ENCODE measurements at regions not wholly inside any gene's neighbourhood (a gene's known extent, or its start where the extent isn't known, plus 50 kb on each side); places are given as distances from the start of the nearest gene placed in this dataset.

- no peaks in the 10 kb centered on the region for H3K36me3 ChIP-seq (ENCODE audit: control insufficient read depth in 1 of 2, insufficient read depth in 2 of 2, low read depth in 1 of 2, low read length in 2 of 2)
- WGBS = 68% methylated on average over 9 of the region's 9 CpGs
- no peak overlapping the region for H3K18ac ChIP-seq (ENCODE audit: low read depth in 1 of 2, low read length in 2 of 2)
These were observed 100.6 kb upstream of the PRR20G start for GRCh38 chr3:127388427-127388826.

GRCh38 chr3:127387556-127388153 is 99.8 kb upstream of the PRR20G start:
- H2BK5ac ChIP-seq (ENCODE audit: low read depth, low read length, poor library complexity, severe bottlenecking) = no peak overlapping the region
- peaks cover 0 to 62% of the 10 kb centered on the region in 2 experiments for H3K27me3 ChIP-seq (ENCODE audit: control insufficient read depth in 1 of 2, insufficient read depth in 1 of 2, low read length in 2 of 2)
- H3K14ac ChIP-seq (ENCODE audit: low read length in 2 of 2) = no peak overlapping the region
- no peak for DNase-seq
- no peak overlapping the region for H4K91ac ChIP-seq (ENCODE audit: low read length)
- H4K8ac ChIP-seq (ENCODE audit: low read length) = no peak overlapping the region
- H3K18ac ChIP-seq (ENCODE audit: low read depth in 1 of 2, low read length in 2 of 2) = no peak overlapping the region
- no peaks in the 10 kb centered on the region for H3K79me1 ChIP-seq (replicated peaks; ENCODE audit: low read length, poor library complexity, severe bottlenecking)
- no peak overlapping the region for H2BK15ac ChIP-seq (ENCODE audit: low read depth, poor library complexity, severe bottlenecking)
- H2BK120ac ChIP-seq (ENCODE audit: low read depth, low read length) = no peak overlapping the region
- no peak overlapping the region for H3K23ac ChIP-seq (ENCODE audit: low read length in 2 of 2)
- no peak overlapping the region for H3K4ac ChIP-seq (ENCODE audit: low read depth in 1 of 2, low read length in 2 of 2)
- WGBS = 82% methylated on average over 8 of the region's 8 CpGs
- H2AFZ ChIP-seq (ENCODE audit: low read depth, low read length) = no peak overlapping the region
- H3K9me3 ChIP-seq (ENCODE audit: control insufficient read depth, low read length) = peaks cover 5% of the 10 kb centered on the region
- H3K4me3 ChIP-seq (ENCODE audit: insufficient read depth in 1 of 2, low read depth in 1 of 2, low read length in 2 of 2) = no peak overlapping the region
- no peak overlapping the region for H2BK12ac ChIP-seq (ENCODE audit: low read length in 2 of 2)
- H3K4me1 ChIP-seq (ENCODE audit: control insufficient read depth, insufficient read depth, low read depth, low read length) = peaks cover 4% of the 10 kb centered on the region
- no peak overlapping the region for H3K9ac ChIP-seq (ENCODE audit: low read length)
- no peaks in the 10 kb centered on the region for H3K36me3 ChIP-seq (ENCODE audit: control insufficient read depth in 1 of 2, insufficient read depth in 2 of 2, low read depth in 1 of 2, low read length in 2 of 2)
- H2AK5ac ChIP-seq (ENCODE audit: low read length, severe bottlenecking) = no peak overlapping the region
- H3K4me2 ChIP-seq (ENCODE audit: low read length, poor library complexity, severe bottlenecking) = no peak overlapping the region
- H3K27ac ChIP-seq (ENCODE audit: low read length, poor library complexity, severe bottlenecking) = no peak overlapping the region

More at GRCh38 chr3:127388427-127388826, 100.6 kb upstream of the PRR20G start:
- Histone ChIP-seq H2BK15ac (ENCODE audit: low read depth, poor library complexity, severe bottlenecking) (no peak overlapping the region), H3K4me1 (ENCODE audit: control insufficient read depth, insufficient read depth, low read depth, low read length) (peaks cover 4% of the 10 kb centered on the region), H3K4me2 (ENCODE audit: low read length, poor library complexity, severe bottlenecking) (no peak overlapping the region), H3K4me3 (ENCODE audit: insufficient read depth in 1 of 2, low read depth in 1 of 2, low read length in 2 of 2) (no peak overlapping the region), H2BK12ac (ENCODE audit: low read length in 2 of 2) (no peak overlapping the region), H3K23ac (ENCODE audit: low read length in 2 of 2) (no peak overlapping the region), H2AK5ac (ENCODE audit: low read length, severe bottlenecking) (no peak overlapping the region), H2BK120ac (ENCODE audit: low read depth, low read length) (no peak overlapping the region), H3K79me1 (replicated peaks; ENCODE audit: low read length, poor library complexity, severe bottlenecking) (no peaks in the 10 kb centered on the region), H4K91ac (ENCODE audit: low read length) (no peak overlapping the region), H3K9me3 (ENCODE audit: control insufficient read depth, low read length) (no peaks in the 10 kb centered on the region), H3K27me3 (ENCODE audit: control insufficient read depth in 1 of 2, insufficient read depth in 1 of 2, low read length in 2 of 2) (peaks cover 0 to 62% of the 10 kb centered on the region in 2 experiments), H3K4ac (ENCODE audit: low read depth in 1 of 2, low read length in 2 of 2) (no peak overlapping the region), H3K27ac (ENCODE audit: low read length, poor library complexity, severe bottlenecking) (no peak overlapping the region), H2AFZ (ENCODE audit: low read depth, low read length) (no peak overlapping the region), H4K8ac (ENCODE audit: low read length) (no peak overlapping the region), H2BK5ac (ENCODE audit: low read depth, low read length, poor library complexity, severe bottlenecking) (no peak overlapping the region), H3K14ac (ENCODE audit: low read length in 2 of 2) (no peak overlapping the region), H3K9ac (ENCODE audit: low read length) (no peak overlapping the region)
- no peak for DNase-seq

- Histone ChIP-seq H2BK15ac (ENCODE audit: low read depth, poor library complexity, severe bottlenecking) (no peak overlapping the region), H3K4me1 (ENCODE audit: control insufficient read depth, insufficient read depth, low read depth, low read length) (peaks cover 4% of the 10 kb centered on the region), H3K4ac (ENCODE audit: low read depth in 1 of 2, low read length in 2 of 2) (no peak overlapping the region), H4K91ac (ENCODE audit: low read length) (no peak overlapping the region), H3K36me3 (ENCODE audit: control insufficient read depth in 1 of 2, insufficient read depth in 2 of 2, low read depth in 1 of 2, low read length in 2 of 2) (no peaks in the 10 kb centered on the region), H2AFZ (ENCODE audit: low read depth, low read length) (no peak overlapping the region), H2BK120ac (ENCODE audit: low read depth, low read length) (no peak overlapping the region), H3K27me3 (ENCODE audit: control insufficient read depth in 1 of 2, insufficient read depth in 1 of 2, low read length in 2 of 2) (peaks cover 0 to 62% of the 10 kb centered on the region in 2 experiments), H3K18ac (ENCODE audit: low read depth in 1 of 2, low read length in 2 of 2) (no peak overlapping the region), H3K9ac (ENCODE audit: low read length) (no peak overlapping the region), H3K79me1 (replicated peaks; ENCODE audit: low read length, poor library complexity, severe bottlenecking) (no peaks in the 10 kb centered on the region), H3K9me3 (ENCODE audit: control insufficient read depth, low read length) (peaks cover 11% of the 10 kb centered on the region), H3K23ac (ENCODE audit: low read length in 2 of 2) (no peak overlapping the region), H3K27ac (ENCODE audit: low read length, poor library complexity, severe bottlenecking) (no peak overlapping the region), H2AK5ac (ENCODE audit: low read length, severe bottlenecking) (no peak overlapping the region), H3K4me2 (ENCODE audit: low read length, poor library complexity, severe bottlenecking) (no peak overlapping the region), H2BK5ac (ENCODE audit: low read depth, low read length, poor library complexity, severe bottlenecking) (no peak overlapping the region), H2BK12ac (ENCODE audit: low read length in 2 of 2) (no peak overlapping the region), H3K4me3 (ENCODE audit: insufficient read depth in 1 of 2, low read depth in 1 of 2, low read length in 2 of 2) (no peak overlapping the region), H4K8ac (ENCODE audit: low read length) (no peak overlapping the region), H3K14ac (ENCODE audit: low read length in 2 of 2) (no peak overlapping the region)
- 90% methylated on average over 8 of the region's 8 CpGs for WGBS
- DNase-seq = no peak
These were observed 99.3 kb upstream of the PRR20G start for GRCh38 chr3:127387119-127387518.

GRCh38 chr3:127386490-127386889 is 98.6 kb upstream of the PRR20G start:
- H3K27ac ChIP-seq (ENCODE audit: low read length, poor library complexity, severe bottlenecking) = no peak overlapping the region
- peaks cover 4% of the 10 kb centered on the region for H3K4me1 ChIP-seq (ENCODE audit: control insufficient read depth, insufficient read depth, low read depth, low read length)
- H3K4me2 ChIP-seq (ENCODE audit: low read length, poor library complexity, severe bottlenecking) = no peak overlapping the region
- H3K9me3 ChIP-seq (ENCODE audit: control insufficient read depth, low read length) = peaks cover 17% of the 10 kb centered on the region
- no peak for DNase-seq
- H3K14ac ChIP-seq (ENCODE audit: low read length in 2 of 2) = no peak overlapping the region
- H2AFZ ChIP-seq (ENCODE audit: low read depth, low read length) = no peak overlapping the region
- no peaks in the 10 kb centered on the region for H3K79me1 ChIP-seq (replicated peaks; ENCODE audit: low read length, poor library complexity, severe bottlenecking)
- H3K18ac ChIP-seq (ENCODE audit: low read depth in 1 of 2, low read length in 2 of 2) = no peak overlapping the region
- no peak overlapping the region for H4K91ac ChIP-seq (ENCODE audit: low read length)
- no peak overlapping the region for H4K8ac ChIP-seq (ENCODE audit: low read length)
- no peak overlapping the region for H3K23ac ChIP-seq (ENCODE audit: low read length in 2 of 2)
- no peak overlapping the region for H3K4ac ChIP-seq (ENCODE audit: low read depth in 1 of 2, low read length in 2 of 2)
- WGBS = 95% methylated on average over 7 of the region's 9 CpGs
- H2BK15ac ChIP-seq (ENCODE audit: low read depth, poor library complexity, severe bottlenecking) = no peak overlapping the region
- no peaks in the 10 kb centered on the region for H3K36me3 ChIP-seq (ENCODE audit: control insufficient read depth in 1 of 2, insufficient read depth in 2 of 2, low read depth in 1 of 2, low read length in 2 of 2)
- H2BK12ac ChIP-seq (ENCODE audit: low read length in 2 of 2) = no peak overlapping the region
- H2BK120ac ChIP-seq (ENCODE audit: low read depth, low read length) = no peak overlapping the region
- H3K4me3 ChIP-seq (ENCODE audit: insufficient read depth in 1 of 2, low read depth in 1 of 2, low read length in 2 of 2) = no peak overlapping the region
- no peak overlapping the region for H3K9ac ChIP-seq (ENCODE audit: low read length)
- H2BK5ac ChIP-seq (ENCODE audit: low read depth, low read length, poor library complexity, severe bottlenecking) = no peak overlapping the region
- no peak overlapping the region for H2AK5ac ChIP-seq (ENCODE audit: low read length, severe bottlenecking)
- H3K27me3 ChIP-seq (ENCODE audit: control insufficient read depth in 1 of 2, insufficient read depth in 1 of 2, low read length in 2 of 2) = peaks cover 0 to 57% of the 10 kb centered on the region in 2 experiments
